LHCN-M2 (cell line): ENCODE measurements at regions not wholly inside any gene's neighbourhood (a gene's known extent, or its start where the extent isn't known, plus 50 kb on each side); places are given as distances from the start of the nearest gene placed in this dataset.

Experiments
- DNase-seq: peaks from one replicate; pipeline ENCODE4 v3.0.0-alpha.2; 2012; ENCODE audit warnings: low read depth

DNA sequence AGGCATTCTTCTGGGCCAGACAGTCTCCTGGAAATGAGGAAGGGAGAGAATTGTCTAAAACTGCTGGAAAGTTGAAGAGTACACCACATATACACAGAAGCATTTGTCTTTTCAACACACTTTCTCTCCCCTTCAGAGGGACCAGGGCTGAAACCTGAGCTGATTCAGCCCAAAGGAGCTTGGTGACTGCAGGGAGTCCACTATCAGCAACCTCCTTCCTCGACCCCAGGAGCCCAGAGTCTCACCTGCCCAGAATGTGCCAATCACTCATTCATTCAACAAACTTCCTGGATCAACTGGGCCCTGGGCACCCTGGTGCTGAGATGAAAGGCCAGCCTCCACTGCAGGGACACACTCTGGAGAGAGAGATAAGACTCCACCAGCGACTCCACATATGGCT is 128.9 kb upstream of the VSTM2B start:
- no peak for DNase-seq

DNA sequence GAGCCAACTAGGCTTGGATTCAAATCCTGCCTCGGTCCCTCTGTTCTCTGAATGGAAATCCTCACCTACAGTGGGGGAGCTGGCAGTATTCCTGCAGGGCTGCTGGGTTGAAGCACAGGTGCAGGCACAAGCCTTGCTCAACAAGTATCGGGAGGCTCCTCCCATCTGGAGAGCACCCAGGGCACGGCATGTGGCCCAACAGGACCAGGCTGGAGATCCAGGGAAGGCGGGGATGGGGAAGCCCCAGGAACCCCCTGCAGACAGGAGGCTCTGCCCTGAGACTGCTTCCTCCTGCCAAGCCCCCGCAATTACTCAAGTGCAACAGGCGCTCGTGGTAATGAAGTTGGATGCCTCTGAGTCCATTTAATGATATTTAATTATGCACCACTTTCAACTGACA is 128.0 kb upstream of the VSTM2B start:
- no peak for DNase-seq

DNA sequence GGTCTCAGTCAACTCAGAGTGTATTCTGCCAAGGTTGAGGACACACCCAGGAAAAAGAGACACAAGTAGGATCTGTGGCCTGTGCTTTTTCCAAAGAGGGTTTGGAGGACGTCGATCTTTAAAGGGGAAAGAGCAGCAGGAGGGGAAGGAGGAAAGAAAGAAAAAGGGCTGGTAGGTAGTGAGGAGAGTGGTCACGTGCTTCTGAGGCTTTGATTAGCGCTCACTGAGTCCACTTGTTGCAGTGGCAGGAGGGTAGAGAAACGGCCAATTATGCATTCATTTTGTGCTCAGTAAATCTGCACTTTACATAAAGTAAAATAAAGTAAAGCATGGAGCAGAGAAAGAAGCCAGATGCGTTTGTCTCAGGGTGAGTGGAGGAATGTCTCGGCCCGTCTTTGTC is 126.0 kb upstream of the VSTM2B start:
- no peak for DNase-seq

DNA sequence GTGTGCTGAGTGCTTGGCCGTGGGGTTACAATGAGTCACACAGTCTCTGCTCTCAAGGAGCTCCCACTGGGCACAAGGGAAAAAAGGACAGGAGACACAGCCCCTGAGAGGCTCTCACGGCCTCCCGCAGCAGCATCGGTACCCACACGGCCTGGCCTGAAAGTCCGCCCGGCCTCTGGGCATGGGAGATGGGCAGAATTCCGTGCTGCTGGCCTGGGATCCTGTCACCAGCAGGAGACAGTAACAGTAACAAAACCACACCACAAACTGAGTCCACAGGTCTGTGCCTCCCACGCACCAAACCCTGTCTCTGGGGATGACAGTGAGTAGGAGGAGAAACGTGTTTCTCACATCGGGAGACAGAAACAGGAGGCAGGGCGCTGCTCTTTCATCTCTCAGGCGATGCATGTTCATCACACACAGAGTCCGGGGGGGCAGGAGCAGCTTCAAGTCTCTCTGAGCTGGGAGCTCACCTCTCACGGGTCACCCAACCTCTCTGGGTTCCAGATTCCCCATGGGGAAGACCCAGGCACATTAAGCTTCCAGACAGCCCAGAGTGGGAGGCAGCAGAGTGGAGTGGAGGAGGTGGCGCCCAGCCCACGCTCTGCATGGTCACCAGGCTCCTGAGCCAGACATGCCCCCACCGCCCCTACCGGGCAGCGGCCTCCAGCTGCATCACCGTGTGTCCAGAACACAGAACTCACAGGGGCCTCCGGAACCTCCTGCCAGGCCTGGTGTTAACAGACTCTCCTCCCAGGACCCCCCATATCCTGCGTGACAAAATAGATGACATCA is 124.7 kb upstream of the VSTM2B start:
- DNase-seq, result no peak

DNA sequence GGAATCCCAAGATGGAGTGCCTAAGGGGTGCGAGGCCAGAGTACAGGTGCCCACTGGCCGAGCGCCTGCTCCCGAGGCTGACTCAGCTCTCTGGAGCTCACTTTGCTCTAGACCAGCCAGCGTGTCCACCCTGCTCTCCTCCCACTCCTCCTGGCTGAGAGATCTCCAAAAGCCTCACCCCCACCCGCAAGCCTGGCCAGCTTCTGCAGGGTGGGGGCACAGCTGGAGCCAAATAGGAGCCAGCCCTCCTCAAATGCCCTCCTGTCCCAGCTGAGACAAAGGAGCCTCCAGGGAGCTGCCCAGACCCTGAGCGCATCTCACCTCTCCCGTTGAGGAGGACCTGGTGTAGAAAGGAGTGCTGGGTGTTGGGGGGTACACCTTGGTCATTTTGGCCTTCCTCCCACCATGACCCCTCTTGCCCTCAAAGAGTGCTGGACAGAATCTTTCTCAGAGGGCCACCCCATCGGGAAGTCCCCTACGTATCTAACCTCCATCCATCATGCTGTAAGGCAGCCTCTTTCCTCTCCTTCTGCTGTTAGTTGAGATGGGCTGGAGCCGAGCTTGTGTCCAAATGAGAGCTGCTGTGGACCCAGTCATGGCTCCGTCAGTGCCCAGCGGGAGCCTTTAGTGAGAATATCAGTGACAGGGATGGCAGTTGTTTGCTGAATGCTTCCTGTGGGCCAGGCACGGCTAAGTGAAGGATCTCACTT is 123.9 kb upstream of the VSTM2B start:
- DNase-seq, result no peak

DNA sequence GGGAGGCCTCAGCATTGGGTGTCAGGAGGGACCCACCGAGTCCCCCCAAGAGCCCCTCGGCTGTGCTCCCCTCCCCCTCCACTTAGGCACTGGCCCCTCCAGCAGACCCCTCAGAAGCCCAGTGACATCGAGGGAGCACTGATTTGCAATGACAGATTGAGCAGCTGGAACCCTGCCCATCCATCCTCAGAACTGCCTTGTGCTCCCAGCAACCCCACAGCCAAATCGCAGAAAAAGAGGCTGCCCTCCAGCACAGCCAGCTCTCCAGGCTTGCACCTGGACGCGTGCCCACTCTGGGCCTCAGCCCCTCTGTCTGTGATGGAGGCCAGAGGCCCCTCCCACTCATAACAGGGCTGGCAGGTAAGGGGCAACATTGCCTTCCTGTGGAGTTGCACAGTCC is 123.2 kb upstream of the VSTM2B start:
- DNase-seq, result no peak

DNA sequence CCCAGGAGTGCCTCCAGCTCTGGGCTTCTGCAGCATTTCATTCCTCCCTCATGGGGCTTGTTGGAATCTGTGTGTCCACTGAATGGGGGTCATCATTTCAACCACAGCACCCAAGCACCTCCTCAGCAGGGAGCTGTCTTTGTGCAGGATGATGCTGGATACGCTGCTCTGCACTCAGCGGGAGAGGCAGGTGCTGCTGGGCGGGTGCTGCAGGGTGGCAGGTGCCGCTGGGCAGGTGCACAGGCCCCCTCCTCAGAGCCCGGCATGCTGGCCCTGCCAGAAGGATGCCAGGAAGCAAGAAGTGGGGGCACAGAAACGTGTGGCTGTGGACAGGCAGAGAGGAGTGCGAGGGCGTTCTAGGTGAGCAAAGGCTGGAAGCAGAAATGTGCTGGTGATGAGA is 121.8 kb upstream of the VSTM2B start:
- no peak for DNase-seq

DNA sequence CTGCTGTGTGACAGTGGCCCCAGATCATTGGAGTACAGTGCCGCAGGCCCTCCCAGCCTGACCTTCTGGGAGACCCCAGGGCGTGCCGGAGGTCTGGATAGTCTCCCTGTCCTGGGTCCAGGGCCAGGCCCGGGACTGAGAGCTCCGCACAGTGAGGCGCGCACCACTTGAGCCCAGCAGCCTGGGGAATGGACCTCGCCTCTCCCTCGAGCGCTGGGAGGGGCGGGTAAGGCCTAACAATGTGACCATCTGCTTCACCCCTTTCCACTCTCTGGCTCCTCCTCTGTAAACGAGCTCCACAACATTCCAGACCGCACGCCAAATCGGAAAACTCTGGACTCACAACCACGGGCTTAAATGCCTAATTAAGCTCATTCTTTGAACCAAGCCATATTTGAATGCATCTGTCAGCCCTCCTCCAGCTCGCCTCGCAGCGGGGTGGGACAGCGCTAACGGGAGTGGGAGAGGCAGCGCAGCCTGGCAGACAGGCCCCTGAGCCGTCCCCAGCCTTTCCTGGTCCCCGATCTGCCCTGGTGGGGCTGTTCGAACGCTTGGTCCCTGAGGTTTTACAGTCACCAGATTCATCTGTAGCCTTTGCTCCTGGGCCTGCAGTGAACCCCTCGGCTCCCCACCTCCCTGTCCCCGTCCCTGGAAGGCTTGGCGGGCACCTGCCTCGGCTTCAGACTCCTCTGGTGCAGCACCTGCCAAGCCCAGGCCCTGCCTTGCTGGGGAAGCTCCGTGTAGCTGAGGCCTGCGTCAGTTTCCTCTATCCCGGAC is 120.7 kb upstream of the VSTM2B start:
- no peak for DNase-seq

DNA sequence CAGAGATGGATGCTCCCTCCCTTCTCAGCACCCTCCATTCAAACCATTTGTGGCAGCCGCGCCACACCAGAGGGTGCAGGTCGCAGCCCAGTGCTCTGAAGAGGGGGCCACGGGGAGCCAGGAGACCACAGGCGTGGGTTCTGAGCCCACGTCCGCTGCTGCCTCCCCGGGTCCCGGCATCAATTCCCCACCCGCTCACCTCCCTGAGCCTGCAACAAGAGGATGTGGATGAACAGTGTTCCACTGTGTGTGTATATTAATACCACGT is 120.1 kb upstream of the VSTM2B start:
- DNase-seq, result no peak

DNA sequence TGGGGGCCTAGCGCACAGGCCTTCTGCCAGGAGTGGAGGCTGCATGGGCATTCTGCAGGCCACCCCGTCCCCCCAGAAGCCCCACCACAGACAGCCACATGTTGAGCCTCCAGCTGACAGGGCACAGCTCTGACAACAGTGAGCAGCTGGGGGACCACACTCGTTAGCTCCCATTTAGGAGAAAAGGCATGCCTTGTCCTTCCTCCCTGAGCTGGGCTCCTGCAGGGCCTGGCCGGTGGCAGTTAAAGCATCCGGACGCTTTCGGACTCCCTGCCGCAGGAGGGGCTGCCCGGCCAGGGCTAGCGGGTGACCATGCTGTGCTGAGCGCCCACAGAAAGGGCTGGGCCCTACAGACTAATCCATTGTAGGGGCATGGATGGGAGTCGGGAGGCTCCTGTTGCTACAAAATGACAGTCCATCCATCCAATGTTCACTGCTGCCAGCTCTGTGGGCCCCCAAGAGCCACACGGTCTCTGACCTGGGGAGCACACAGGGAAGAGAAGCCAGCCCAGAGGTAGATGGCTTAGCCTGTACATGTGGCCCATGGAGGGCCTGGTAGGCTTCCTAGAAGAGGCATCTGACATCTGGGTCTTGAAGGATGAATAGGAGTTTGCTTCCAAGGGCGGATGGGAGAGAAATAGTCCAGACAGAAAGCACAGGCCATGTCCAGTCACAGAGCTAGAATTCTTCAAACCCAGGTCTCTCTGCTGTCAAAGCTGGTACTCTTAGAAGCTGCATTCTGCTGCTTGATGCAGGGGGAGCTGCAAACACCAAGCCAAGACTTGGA is 116.5 kb upstream of the VSTM2B start:
- DNase-seq, result no peak

DNA sequence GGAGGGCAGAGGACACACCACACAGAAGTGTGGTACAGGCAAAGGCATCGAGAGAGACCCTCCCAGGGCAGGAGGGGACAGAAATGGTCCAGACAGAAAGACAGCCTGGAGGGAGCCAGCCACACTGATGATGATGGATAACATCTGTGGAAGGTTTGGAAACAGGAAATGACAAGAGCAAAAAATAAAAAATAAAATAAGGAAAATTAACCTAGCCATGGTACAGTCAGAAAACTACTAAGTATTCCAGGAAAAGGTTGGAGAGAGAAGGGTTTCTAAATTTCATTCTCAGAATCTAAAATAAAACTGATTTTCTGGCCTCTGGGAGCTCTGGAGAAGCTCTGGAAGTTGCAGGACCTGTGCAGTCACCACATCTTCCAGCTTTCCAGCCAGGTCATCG is 115.2 kb upstream of the VSTM2B start:
- no peak for DNase-seq

DNA sequence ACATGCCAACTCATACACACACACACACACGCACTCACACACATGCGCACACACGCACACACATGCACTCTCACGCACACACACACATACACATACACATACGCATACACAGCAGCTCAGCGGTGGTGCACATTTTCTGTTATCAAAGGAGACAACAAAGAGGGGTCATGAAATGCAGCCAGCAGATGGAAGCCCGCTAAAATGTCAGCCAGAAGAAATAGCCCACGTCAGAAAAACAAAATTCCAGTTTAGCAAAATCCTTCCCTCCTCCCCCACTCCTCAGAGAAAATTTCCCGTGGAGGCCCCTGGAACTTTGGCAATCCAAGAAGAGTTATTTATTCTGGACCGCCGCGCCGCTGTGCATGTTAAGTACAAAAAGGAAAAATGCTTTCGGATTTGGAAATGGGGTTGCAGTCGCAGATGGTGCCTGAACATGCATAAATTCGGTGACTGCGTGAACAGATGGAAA is 114.6 kb upstream of the VSTM2B start:
- DNase-seq, result no peak

DNA sequence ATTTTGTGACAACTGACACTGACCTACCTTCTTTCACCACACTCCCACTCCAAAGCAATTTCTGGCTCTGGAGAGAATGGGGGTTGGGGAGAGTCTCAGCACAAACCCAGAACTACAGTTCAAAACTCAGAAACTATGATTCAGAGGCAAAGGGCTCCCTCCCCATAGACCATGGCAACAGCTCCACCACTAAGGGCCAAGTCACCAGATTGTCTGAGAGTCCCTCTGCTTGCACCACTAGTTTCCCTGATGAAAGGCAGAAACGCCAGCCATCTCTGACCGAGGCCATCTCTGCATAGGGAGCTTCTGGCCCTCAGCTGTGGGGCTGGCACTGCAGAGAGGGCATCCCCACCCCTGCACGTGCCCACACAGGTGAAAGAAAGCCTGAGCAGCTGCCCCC is 112.4 kb upstream of the VSTM2B start:
- DNase-seq, result no peak

DNA sequence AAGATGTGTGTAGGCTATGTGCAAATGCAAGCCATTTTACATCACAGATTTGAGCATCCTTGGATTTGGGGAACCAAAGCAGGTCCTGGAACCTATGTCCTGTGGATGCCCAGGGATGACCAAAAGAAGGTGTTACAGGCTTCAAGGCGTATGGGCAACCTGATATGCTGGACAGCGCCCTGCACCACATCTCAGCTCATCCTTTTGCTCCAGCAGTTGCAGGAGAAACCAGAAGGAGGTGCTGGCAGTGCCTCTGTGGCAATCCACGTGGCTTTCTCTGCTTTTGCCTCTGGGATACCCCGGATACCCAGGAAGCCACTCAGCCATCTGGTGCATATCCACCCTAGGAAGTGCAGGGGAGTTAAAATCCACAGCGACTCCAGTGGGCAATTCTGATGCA is 110.3 kb upstream of the VSTM2B start:
- DNase-seq, result no peak

DNA sequence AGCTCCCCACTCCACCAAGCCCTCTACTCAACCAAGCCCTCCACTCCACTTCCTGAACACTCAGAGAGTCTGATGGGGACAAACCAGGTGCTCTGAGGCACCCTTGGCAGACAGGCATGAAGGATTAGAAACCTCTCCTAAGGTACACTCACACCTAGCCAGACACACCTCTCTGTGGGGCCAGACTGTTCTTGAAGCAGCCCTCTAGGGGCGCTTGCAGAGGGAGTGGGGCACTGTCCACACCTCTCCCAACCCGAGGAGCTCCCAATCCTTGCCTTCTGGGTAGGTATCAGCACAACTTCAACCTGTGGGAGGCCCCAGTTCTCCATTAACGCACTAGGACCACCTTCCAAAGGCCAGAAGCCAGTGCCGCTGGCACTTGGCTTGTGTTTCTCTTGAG is 108.7 kb upstream of the VSTM2B start:
- no peak for DNase-seq

DNA sequence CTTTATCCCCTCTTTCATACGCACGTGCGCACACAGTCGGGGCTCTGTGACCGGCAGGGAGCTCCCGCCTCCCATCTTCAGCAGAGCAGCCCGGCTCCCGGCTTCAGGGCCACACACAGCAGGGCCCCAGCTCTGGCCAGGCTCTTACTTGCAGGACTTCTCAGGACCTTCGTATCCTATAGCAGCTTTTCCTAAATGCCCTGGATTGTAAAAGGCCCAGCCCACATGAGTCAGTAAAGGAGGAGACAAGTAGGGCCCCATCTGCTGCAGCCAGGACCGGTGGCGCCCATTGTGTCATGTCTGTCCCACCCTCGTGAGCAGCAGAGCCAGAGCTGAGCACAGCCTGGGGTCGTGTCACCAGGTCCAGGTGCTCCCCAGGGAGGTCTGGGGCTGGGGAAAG is 107.6 kb upstream of the VSTM2B start:
- no peak for DNase-seq

DNA sequence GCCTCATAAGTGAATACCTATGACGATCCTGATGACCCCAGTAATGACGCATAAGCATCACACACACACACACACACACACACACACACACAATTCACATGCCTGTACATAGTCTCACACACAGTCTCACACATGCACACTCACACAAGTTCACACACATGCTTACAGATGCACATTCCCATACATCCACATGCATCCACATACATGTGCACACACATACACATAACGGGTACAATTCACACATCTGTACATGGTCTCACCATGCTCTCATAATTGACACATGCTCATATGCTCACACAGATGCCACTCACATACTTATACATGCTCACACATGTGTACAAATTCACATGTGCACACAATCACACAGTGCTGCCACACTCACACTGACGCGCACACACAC is 105.7 kb upstream of the VSTM2B start:
- DNase-seq, result no peak

DNA sequence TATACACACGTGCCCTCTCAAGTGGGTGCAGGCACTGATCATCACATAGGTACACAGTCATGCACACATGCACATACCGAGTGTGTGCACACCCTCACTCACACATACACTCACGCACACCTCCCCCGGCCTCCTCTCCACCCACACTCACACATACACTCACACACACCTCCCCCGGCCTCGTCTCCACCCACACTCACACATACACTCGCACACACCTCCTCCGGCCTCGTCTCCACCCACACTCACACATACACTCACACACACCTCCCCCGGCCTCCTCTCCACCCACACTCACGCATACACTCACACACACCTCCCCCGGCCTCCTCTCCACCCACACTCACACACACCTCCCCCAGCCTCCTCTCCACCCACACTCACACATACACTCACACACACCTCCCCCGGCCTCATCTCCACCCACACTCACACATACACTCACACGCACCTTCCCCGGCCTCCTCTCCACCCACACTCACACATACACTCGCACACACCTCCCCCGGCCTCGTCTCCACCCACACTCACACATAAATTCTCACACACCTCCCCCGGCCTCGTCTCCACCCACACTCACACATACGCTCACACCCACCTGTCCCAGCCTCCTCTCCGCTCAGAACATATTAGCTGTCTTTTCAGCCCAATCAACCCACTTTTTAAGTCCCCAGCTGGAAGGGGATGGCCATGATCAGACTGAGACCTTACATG is 105.2 kb upstream of the VSTM2B start:
- DNase-seq, result no peak

DNA sequence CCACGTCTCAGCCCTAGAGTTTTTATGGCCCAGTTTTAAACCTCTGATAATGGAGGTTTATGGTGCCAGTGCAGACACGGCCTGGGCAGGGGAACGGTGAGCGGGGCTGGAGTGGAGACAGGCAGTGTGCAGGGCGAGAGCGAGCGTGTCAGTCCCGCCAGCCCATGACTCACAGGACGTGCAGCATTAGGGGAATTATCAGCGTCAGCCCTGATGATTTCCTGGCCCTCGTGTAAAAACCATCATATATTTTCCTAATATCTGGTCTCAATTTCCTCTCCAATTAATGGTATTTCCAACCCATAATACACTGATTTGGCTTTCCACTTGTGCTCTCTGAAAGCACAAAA is 104.6 kb upstream of the VSTM2B start:
- no peak for DNase-seq

DNA sequence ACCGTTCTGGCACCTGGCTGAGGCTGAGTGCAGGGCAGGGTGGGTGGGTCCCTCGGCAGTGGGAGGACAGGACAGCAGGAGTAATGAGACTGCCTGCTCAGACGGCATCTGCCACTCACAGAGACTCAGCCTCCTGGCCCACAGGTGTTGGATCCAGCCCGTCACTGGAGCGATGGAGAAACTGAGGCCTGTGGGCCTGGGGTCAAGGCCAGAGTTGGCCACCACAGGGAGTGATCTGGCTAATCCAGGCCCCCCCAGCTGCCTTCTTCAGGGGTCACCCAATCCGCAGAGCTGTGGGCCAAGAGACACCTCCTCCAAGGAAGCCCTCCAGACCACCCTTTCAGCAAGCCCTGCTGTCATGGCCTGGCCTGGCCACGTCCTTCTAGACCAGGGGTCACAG is 103.7 kb upstream of the VSTM2B start:
- DNase-seq, result no peak

DNA sequence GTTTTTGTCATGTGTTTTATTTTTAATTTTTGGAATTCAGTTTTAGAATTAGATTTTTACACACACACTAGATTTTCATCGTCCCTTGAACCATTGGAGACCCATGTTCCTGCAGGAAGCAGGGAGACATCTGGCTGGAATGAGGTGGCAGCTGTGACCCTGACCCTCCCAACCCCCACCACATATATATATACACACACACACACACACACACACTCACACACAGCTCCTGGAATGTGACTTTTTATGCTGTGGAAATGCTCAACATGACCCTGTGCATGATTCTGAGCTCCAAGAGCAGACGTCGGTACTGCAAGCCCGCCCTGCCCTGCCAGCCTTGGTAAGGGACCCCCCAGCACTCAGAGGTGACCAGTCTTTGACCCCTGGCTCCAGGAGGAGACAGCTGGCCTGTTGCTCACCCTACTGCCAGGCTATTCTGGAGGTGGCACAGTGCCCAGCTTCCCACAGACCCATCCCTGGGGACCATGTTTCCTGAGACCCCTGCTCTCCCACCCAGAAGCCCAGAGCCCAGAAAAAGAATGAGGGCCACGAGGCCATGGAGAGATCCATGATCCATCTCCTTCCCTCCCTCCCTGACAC is 103.2 kb upstream of the VSTM2B start:
- no peak for DNase-seq
